Brain pericyte (primary cell): ENCODE measurements at regions not wholly inside any gene's neighbourhood (a gene's known extent, or its start where the extent isn't known, plus 50 kb on each side); places are given as distances from the start of the nearest gene placed in this dataset.
"Not testable (repeated sequence)": the region's sequence is repeated elsewhere in the genome, so short reads cannot be mapped to it uniquely, and the experiment has no call there.

Source experiments
- DNase-seq: peaks from one replicate; pipeline ENCODE4 v3.0.0-alpha.2; 2012; ENCODE audit warnings: low read depth, low spot score

DNA sequence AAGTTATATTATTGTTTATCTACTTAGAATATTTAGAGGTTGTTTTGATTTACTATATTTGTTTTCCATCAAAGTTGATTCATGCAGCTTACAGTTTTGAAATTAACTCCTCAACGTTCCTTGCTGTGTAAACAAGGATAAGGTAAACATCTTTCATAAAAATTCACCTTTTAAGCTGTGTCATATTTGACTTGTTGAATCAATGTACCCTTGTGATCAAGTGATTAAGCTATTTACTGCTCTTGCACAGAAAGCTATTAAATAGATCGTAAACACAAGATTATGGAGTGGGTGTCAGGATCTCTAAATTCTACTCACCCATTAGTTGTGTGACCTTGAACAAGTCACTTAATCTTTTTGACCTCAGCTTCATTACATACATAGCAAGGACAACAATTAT is 2054.0 kb upstream of the NUDT12 start:
- DNase-seq, result no peak

DNA sequence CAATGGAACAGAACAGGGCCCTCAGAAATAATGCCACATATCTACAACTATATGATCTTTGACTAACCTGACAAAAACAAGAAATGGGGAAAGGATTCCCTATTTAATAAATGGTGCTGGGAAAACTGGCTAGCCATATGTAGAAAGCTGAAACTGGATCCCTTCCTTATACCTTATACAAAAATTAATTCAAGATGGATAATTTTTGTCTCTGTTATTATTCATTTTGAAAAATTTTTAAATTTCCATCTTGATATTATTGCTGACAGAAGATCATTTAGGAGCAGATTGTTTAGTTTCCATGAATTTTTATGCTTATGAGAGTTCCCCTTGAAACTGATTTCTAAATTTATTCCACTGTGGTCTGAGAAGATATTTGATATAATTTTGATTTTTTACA is 2039.8 kb upstream of the NUDT12 start:
- not testable (repeated sequence) for DNase-seq

DNA sequence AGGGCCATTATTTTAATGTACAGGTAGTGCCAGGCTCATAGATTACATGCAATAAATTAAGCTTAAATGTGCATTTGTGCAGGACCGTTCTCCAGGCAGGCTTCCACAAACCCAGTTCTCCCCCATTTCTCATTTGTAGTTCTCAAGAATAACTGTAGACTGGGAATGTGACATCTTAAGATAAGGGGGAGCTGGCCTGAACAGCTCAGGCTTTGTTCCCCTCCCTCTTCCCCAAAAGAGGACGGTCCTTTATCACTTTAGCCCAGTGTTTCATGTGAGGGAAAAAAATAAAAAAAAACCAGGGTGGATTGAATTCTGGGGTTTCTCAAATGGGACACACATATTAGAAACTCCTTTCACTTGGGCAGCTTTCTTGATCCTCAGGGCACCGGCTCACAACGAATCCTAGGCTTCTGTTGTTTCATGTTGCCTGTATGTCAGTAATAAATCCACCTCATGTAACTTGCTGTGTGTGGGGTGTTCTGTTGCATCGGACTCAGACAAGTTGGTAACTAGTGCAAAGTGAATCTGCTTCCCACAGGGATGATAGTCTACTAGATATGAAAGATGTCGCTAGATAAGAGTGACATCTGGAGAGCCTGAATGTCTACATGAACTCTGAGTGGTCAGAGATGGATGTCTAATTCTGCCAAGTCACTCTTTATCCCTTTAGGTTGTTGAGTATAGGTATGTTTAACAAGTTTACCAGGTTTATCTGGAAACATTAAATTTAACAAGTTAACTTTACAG is 2030.6 kb upstream of the NUDT12 start:
- no peak for DNase-seq

DNA sequence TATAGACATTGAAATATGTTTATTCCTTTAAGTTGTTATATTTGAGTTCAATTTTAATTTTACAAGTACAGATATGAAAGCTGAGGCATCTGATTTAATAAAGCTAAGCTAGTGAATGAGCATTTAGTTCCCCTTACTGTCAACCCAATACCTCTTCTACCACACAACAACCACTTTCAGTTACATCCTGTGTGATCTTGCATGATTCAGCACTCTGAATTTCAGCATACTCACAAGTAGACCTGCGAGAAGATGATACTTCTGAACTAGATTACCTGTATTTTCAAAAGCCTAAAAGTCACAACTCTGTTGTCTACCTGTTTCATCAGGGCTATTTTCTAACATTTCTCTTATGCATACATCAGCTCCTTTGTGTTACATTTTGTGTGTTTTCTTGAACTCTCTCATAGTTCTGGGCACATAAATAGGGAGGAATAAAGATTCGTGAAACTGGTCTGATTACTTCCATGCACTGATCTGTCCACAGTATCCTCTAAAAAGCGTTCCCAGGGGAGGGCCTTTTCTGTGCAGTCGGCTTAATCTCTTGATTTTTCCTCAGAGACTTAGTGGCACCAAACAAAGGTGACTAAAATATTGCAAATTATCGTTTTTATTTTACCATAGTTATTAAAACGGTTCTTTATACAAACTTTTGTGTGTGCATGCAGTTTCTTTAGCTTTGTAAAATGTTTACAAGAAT is 2025.5 kb upstream of the NUDT12 start:
- DNase-seq, result no peak

DNA sequence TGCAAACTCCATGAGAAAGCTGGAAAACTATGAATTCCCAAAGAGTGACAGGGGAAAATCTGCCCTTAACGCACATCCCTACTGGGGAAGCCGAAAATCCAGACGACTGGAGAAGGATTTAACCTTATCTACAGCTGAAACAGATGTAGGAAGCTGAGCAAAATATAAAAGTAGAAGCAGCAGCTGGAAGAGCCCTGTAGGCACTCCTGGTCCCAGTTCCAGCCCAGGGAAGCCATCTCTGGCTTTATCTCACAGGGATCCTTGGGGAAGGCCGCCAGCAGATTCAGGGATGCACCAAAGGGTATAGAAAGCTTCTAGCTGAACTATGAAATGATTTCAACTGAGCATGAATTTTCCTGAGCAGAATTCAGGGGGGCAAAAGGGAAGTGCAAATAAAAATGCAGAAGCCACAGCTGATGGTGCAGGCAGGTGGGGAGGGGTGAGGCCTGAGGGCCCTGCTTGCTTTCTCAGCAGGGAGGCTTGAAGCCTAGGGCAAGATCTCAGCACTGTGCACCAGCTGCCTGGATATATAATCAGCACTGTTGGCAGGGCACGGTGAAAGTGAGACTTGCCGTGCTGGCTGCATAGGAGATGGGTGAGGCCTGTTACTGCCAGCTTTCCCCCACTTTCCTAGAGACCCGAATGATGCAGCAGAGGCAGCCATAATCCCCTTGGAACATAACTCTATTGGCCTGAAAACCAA is 2019.5 kb upstream of the NUDT12 start:
- DNase-seq, result no peak

DNA sequence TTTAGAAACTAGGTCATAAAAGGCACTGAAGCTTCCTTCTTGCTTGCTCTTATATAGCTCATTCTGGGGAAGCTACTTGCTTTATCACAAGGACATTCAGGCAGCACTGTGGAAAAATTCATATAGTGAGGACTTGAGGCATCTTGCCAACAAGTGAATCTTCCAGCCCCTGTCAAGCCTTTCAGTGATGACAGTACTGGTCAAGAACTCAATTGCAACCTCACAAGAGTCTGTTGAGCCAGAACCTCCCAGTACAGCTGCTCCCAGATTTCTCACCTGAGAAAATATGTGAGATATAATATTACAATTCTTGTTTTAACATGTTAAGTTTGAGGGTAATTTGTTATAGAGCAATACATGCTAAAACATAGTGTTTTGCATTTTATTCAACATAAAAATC is 2011.0 kb upstream of the NUDT12 start:
- DNase-seq, result no peak

DNA sequence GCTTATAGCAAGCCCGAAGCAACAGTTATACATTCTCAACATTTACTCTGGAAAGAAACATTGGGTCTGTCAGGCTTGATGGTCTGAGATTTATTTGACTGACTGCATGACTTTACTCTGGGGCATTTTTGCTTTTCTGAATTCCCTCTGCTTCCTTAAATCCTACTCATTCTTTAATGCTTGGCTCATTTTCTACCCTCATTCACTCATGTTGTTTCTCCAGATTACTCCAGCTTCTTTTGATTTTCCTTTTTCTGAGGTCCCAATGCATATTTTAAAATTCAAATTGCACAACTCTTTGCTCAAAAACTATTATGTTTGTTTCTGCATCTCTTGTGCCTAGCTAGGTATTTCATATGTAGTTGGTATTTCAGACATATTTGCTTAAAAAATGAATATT is 2002.9 kb upstream of the NUDT12 start:
- DNase-seq, result no peak

DNA sequence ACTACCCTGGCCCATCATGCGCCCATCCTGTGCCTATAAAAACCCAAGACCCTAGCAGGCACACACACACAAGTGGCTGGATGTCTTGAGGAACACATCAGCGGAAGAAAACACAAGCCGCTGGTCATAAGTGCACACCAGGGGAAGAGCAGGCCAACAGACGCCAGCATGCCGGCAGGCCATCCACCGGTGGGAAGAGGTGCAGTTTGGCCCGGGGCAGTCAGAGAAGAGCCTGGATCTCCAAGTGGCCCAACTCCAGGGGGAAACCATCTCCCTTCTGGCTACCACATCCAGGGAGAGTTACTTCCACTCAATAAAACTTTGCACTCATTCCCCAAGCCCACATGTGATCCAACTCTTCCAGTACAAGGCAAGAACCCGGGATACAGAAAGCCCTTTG is 2001.3 kb upstream of the NUDT12 start:
- DNase-seq, result no peak

DNA sequence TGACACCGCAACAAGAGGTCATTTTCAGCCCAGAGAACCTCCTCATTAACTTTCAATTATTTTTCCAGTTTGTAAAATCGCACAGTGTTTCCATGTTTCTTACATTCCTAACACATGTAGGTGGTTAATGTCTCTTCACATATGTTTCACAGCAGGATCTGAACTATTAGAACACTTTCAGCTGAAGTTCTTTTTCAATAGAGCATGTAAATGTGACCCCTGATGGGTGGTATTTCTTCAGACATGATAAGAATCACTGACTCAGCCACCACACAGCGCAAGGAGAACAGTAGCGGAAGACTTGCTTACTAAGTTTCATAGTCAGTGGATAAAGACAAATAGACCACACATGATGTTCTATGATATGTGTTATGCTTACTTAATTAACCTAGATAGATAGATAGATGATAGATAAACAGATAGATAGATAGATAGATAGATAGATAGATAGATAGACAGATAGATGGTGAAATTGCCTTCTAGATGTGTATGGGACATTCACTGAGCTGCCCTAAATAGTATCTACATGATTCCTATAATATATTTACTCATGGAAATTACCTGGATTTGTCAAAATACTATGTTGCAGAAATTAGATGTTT is 1992.1 kb upstream of the NUDT12 start:
- peak; percentile 10 for DNase-seq

DNA sequence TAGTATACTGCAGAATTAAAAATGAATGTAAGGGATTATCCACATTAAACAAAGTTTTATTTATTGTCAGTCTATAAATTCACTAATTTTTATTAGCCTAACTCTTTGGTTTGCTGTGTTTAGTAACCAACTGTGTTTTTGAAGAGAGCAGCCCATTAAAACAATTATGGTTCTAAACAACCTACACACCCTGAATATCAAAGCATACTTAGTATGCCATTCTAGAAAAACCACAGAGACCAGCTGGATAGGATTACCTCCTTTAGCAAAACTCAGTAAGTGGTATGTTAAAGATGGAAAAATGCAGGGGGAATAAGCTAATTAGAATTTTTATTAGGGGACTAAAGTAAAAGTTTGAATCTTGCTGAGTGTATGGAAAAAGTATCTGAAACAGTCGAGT is 1981.7 kb upstream of the NUDT12 start:
- no peak for DNase-seq

DNA sequence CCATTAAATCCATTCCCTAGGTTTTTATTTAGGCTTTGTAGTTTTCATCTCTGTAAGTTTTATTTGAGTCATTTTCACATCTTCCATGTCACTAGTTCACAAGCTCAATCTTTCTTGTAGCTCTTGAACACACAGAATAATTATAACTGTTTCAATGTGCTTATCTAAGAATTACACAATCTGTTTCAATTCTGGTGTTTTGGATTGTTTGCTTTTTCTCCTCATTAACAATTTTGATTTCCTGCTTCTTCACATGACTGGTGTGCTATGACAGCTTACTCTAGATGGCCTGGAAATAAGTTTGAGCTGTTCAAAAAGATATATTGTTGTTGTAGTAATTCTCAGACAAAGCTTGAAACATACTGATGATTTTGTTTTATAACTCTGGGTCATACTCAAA is 1974.1 kb upstream of the NUDT12 start:
- no peak for DNase-seq

DNA sequence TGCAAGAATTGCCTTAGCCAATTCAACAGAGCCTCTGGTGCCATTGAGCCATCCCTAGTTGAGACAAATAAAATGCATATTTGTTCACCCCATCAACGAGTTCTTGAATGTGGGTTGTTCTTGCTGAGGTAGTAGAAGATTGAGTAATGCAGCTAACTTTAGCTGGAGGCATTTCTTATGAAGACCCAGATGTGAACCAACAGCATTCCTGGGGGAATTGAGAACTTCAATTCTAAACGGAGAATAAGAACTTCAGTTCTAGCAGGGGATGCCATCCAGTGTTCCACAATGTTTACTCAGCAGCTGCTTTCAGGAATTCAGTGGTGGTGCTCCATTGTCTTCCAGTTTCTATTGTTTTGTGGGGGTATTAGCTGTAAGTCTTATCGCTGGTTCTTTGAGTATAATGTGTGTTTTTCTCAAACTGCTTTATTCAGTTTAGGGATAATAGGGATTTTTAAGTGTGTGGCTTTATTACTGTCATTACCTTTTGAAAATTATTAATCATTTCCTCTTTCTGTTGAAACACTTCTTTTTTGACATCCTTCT is 1968.2 kb upstream of the NUDT12 start:
- no peak for DNase-seq

DNA sequence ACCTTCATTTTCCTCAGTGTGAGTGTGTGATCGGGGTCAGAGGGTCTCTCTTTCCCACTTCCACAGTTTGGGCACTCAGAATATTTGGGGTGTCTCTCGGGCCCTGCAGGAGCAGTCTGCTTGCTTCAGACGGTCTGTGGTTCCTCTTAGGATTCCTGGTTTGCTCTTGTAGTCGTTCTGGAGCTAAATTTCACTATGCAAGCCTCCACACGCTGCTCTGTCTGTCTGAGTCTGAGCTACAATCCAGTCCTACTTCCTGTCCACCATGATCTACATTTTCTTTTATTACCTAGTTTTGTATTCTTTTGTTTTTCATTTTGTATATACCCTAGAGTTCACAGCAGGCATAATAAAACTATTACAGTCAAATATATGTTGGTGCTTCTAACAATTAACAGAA is 1967.3 kb upstream of the NUDT12 start:
- no peak for DNase-seq

DNA sequence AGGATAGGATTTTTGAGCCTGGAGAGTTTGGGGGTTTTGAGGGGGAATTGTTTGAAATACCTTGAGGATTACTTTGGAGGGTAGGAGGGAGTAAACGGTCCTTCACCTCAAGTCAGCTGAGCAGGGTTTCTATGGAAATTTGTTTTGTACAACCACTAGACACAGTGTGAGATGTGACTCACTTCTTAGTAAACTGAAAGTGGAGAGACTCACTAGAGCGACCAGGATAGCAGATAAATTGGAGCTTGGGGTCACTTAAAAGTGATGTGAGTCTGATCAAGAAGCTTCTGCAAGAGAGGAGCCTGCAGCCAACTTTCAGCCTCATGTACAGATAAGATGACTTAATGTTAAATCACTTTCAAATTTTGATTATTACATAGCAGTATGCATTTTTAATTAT is 1945.9 kb upstream of the NUDT12 start:
- DNase-seq, result no peak

DNA sequence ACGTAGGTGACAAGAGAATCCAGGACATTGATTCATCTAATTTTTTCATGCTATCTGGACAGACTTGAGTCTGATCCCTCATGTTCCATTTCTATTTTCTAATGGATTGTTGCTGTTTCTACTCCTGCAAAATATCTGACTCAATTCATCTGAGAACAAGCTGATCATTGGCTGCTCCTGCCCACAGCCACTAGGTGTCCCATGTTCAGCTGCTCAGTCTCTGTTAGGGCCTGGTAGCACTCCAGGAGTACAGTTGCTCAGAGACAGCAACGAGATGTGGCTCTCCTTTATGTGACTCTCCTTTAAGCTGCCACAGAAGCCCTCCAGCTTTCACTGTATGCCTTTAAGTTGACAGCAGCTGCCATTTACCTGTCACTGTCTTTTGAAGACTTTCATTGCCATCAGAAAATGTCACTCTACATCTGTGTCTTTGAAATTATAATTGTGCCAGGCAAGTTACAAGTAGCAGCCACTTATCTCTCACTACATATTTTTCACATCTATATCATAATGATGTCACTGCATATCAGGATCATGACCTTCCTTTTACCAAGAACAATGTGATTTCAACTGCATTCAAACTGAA is 1944.2 kb upstream of the NUDT12 start:
- no peak for DNase-seq

DNA sequence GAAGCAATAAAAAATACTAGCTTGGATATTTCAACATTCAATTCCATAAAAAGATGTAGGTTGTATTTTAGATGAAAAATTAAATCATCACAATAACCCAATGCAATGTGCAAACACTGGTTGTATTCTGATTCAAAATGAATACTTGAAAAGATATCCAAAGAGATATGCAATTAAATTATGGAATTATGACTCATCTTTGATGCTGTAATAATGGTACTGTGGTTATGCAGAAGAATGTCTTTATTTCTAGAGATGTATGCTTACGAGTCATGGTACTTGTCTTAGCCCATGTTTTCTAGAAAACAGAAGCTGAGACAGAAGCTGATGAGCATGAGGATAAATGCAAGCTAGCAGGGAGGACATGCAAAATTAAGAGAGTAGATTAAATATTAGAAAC is 1941.4 kb upstream of the NUDT12 start:
- no peak for DNase-seq

DNA sequence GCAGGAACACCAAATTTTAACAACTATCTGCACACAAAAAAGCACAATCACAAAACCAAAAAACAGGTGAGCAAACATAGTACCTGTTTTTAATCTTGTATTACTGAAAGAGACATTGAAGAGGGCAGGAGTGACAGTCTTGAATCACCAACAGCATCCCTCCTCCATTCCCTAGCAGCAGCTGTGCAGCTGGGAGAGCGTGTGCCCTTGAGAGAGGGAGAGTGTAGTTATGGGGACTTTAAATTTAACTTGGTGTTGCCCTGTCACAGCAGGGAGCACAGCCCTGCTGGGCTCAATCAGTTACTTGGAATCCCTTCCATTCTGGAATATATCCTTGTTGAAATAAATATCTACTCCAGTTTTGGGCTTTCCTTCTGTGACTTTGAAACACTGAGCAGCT is 1938.7 kb upstream of the NUDT12 start:
- DNase-seq, result no peak

DNA sequence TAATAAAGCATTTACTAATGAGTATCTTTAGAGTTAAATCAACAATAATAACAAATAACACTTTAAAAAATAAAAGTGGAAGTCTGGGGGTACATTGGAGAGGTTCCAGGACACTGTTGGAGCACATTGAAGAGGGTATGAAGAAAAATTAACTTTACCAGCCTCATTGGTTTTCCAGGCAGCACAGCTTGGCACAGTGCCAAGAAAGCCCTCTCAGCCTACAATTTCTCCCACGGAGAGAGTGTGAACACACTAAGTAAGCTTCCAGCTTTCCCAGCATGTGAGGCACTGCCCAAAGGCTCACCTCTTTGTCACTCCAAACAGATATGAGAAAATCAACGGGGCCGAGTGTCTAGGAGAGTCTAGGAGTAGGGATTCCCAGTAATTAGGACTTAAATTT is 1912.8 kb upstream of the NUDT12 start:
- DNase-seq, result no peak

DNA sequence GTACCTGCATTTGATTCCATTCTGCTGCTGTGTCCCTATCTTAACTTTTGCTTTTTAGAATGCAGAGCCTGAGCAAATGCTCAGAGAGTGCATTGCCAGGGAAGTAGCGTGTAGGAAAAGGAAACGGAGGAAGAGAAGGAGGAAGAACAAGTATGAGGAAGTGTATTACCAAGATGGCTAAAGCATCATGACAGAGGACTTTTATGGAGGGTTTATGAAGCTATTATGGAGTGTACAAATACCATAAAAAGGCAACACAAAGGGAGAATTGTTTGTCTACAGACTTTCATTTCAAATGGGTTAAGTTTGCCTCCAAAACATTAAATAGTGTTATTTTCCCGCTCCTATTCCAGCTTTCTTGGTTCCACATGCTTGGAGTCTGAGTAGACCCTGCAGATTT is 1899.8 kb upstream of the NUDT12 start:
- no peak for DNase-seq

DNA sequence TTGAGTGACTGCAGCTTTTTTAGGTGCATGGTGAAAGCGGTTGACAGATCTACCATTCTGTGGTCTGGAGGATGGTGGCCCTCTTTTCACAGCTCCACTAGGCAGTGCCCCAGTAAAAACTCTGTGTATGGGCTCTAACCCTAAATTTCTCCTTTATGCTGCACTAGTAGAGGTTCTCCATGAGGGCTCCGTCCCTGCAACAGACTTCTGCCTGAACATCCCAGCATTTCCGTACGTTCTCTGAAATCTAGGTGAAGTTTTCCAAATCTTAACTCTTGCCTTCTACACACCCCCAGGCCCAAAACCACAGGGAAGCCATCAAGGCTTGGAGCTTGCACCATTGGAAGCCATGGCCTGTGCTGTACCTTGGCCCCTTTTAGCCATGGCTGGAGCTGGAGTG is 1898.1 kb upstream of the NUDT12 start:
- DNase-seq, result no peak

DNA sequence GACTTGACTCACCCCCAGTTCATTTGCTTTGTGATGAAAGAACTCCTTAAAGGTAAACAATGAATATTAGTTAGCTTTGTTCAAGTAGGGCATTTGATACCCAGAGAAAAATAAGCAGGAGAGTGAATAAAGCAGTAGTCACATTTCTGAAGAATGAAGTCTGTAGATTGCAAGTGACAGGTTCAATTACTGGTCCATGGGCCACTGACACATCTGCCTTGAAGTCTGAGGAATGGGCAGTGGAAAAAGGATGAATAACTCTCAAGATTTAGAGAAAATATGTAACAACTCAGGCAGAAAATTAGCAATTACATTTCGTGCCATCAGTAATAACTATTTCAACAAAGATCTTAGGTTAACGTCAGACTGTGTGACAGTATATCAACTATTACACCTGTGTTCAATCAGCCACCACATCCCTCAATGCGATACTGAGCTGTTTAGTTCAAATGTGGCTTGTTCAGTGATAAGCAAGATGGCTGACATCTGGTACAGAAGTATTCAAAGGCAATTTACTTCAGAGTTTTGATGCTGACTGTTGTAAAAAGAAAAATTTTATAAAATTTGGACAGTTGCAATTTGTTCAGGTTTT is 1890.7 kb upstream of the NUDT12 start:
- DNase-seq, result no peak
